GM12892 (cell line): ENCODE measurements at regions not wholly inside any gene's neighbourhood (a gene's known extent, or its start where the extent isn't known, plus 50 kb on each side); places are given as distances from the start of the nearest gene placed in this dataset.

Experiments used
- POLR2A ChIP-seq: IDR thresholded peaks from 2 replicates; pipeline ENCODE4 v1.6.1; 2011; ENCODE audit warnings: low read depth, low read length, control low read depth
- TAF1 ChIP-seq: IDR thresholded peaks from 2 replicates; pipeline ENCODE4 v1.6.1; 2011; ENCODE audit warnings: low read depth, mild to moderate bottlenecking, control low read depth, low read length, borderline replicate concordance

DNA sequence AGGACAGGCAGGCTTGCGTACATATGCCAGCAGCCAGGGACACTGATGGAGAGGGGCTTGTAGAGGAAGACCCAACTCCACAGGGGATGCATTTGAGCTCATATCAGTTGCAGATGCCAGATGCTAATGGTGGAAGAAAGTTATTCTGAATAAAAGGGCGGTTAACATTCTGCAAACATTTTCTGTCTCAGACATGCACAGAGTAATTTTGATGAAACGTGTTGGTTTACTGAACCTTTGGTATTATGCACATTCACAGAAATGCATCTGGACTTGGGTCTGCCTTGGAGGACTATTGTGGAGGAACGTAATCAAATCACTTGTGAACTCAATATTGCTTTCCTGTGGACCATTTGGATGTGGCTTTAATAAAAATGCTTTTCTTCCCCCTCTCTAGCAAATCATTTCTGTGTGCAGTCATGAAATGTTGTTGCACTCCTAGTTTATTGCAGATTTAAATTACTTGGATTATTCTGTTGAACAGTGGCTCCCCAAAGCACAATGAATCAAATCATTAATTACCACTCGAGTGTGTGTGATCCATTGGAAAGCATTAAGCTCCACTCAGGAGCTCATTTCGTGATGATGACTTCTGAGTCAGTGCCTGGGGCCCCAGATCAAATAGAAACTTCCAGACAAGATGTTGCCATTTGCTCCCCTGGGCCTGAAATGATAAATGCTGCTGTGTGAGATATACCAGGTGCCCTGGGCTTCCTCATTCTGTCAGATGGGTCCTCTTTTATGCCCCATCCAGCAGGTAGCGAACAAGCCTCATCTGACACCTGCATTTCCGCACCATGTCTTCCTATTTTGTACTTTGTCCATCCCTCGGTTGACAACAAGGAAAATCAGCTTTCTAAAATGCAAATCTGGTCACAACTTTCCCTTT is 697.0 kb upstream of the HS6ST1 start:
- TF ChIP-seq TAF1 (no peak), POLR2A (no peak)
